ENCODE measurements at regions not wholly inside any gene's neighbourhood (a gene's known extent, or its start where the extent isn't known, plus 50 kb on each side); places are given as distances from the start of the nearest gene placed in this dataset.

DNA sequence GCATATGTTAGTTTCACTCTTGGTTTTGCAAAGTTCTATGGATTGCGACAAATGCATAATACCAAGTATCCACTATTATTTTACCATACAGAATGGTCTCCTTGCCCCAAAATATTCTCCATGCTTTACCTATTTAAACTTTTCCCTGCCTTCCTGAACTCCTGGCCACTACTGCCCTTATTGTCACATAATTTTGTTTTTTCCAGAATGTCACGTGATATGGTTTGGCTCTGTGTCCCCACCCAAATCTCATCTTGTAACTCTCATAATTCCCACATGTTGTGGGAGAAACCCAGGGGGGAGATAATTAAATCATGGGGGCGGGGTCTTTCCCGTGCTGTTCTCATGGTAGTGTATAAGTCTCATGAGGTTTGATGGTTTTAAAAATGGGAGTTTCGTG lies 760.0 kb downstream of the METTL4 start:
- TF ChIP-seq, protein P1, sequence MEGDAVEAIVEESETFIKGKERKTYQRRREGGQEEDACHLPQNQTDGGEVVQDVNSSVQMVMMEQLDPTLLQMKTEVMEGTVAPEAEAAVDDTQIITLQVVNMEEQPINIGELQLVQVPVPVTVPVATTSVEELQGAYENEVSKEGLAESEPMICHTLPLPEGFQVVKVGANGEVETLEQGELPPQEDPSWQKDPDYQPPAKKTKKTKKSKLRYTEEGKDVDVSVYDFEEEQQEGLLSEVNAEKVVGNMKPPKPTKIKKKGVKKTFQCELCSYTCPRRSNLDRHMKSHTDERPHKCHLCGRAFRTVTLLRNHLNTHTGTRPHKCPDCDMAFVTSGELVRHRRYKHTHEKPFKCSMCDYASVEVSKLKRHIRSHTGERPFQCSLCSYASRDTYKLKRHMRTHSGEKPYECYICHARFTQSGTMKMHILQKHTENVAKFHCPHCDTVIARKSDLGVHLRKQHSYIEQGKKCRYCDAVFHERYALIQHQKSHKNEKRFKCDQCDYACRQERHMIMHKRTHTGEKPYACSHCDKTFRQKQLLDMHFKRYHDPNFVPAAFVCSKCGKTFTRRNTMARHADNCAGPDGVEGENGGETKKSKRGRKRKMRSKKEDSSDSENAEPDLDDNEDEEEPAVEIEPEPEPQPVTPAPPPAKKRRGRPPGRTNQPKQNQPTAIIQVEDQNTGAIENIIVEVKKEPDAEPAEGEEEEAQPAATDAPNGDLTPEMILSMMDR (IDR thresholded peaks at IDR 0.05 in 2 of 3, conservative IDR thresholded peaks at IDR 0.05 in 1 of 3; ENCODE audit: borderline replicate concordance in 1 of 3, insufficient read depth in 1 of 3, low read depth in 2 of 3, low read length in 2 of 3), result no peak
- TF ChIP-seq RAD21 (IDR thresholded peaks at IDR 0.05; ENCODE audit: low read depth) (no peak), CEBPB (IDR thresholded peaks at IDR 0.05; ENCODE audit: low read depth) (no peak), POLR2A (IDR thresholded peaks at IDR 0.05; ENCODE audit: borderline replicate concordance, extremely low read depth, insufficient read depth, insufficient read length) (no peak)
- TF ChIP-seq, protein P2, sequence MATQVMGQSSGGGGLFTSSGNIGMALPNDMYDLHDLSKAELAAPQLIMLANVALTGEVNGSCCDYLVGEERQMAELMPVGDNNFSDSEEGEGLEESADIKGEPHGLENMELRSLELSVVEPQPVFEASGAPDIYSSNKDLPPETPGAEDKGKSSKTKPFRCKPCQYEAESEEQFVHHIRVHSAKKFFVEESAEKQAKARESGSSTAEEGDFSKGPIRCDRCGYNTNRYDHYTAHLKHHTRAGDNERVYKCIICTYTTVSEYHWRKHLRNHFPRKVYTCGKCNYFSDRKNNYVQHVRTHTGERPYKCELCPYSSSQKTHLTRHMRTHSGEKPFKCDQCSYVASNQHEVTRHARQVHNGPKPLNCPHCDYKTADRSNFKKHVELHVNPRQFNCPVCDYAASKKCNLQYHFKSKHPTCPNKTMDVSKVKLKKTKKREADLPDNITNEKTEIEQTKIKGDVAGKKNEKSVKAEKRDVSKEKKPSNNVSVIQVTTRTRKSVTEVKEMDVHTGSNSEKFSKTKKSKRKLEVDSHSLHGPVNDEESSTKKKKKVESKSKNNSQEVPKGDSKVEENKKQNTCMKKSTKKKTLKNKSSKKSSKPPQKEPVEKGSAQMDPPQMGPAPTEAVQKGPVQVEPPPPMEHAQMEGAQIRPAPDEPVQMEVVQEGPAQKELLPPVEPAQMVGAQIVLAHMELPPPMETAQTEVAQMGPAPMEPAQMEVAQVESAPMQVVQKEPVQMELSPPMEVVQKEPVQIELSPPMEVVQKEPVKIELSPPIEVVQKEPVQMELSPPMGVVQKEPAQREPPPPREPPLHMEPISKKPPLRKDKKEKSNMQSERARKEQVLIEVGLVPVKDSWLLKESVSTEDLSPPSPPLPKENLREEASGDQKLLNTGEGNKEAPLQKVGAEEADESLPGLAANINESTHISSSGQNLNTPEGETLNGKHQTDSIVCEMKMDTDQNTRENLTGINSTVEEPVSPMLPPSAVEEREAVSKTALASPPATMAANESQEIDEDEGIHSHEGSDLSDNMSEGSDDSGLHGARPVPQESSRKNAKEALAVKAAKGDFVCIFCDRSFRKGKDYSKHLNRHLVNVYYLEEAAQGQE (IDR thresholded peaks at IDR 0.05; ENCODE audit: low read depth), result no peak
- TF ChIP-seq, protein P3, sequence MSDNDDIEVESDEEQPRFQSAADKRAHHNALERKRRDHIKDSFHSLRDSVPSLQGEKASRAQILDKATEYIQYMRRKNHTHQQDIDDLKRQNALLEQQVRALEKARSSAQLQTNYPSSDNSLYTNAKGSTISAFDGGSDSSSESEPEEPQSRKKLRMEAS (IDR thresholded peaks at IDR 0.05), result no peak
